K562 (cell line): ENCODE measurements at regions not wholly inside any gene's neighbourhood (a gene's known extent, or its start where the extent isn't known, plus 50 kb on each side); places are given as distances from the start of the nearest gene placed in this dataset.

Experiments
- ATAC-seq: fragments of 200-7000 bp; cut with Tn5 transposase; 3 replicates; pipeline ENCODE4 v1.9.1; 2020; ENCODE audit warnings: moderate library complexity
- BruUV-seq: library from RNA; stranded (reverse); fragments of 400-500 nt; replicated peaks from 2 replicates; lab custom pipeline; 2021; lab: Mats Ljungman, UMichigan
- CTCF ChIA-PET: fragments of 300-600 bp; formaldehyde crosslinking; extraction: SDS; loops from one replicate; lab custom pipeline; 2021; ENCODE audit warnings: low intra/inter-chr PET ratio; lab: Yijun Ruan, JAX
- POLR2A ChIA-PET: fragments of 300-600, 350-650 bp; sonication (Branson Sonifier 250); formaldehyde crosslinking; extraction: SDS; loops from one replicate; lab custom pipeline; 2021; ENCODE audit warnings: antibody characterized with exemption, inconsistent platforms; lab: Yijun Ruan, JAX
- DNase-seq, 4 experiments: peaks; one replicate each; pipeline versions ENCODE4 v3.0.0 to v3.0.0-alpha.2; 2011 to 2018; ENCODE audit warnings: low spot score in 3 of 4, mixed read lengths in 3 of 4; ENCODE audit errors: extremely low read depth in 1 of 4
- FAIRE-seq: peaks from 2 replicates; lab custom pipeline; 2011; peaks lifted over from hg19 to GRCh38; lab: Jason Lieb, UNC
- H2AFZ ChIP-seq: 2 replicates; pipeline ENCODE4 v1.6.0; 2011; ENCODE audit warnings: low read depth, low read length, control low read depth, inconsistent platforms
- H3K27ac ChIP-seq: fragments of 200-600 bp; 3 replicates; pipeline ENCODE4 v1.8.0; 2011; ENCODE audit warnings: low read depth, mild to moderate bottlenecking, control low read depth, inconsistent platforms, low read length, moderate library complexity, mixed read lengths; ENCODE audit errors: extremely low read depth
- H3K27me3 ChIP-seq, 2 experiments: fragments of 300-600 bp in 1 of 2; 2 replicates in 1 of 2; 3 replicates in 1 of 2; pipeline versions ENCODE4 v1.6.0 to v1.8.0; 2011; ENCODE audit warnings: inconsistent platforms in 2 of 2, low read length in 2 of 2, mild to moderate bottlenecking in 1 of 2, mixed read lengths in 1 of 2, moderate library complexity in 1 of 2; ENCODE audit not compliant: control insufficient read depth in 2 of 2, insufficient read depth in 2 of 2
- H3K36me3 ChIP-seq: fragments of 300-600 bp; 3 replicates; pipeline ENCODE4 v1.8.0; 2011; ENCODE audit warnings: mild to moderate bottlenecking, low read length, inconsistent platforms; ENCODE audit not compliant: control insufficient read depth, insufficient read depth
- H3K4me1 ChIP-seq, 2 experiments: fragments of 200-600 bp in 1 of 2; replicated peaks in 1 of 2; 2 replicates in 1 of 2; 3 replicates in 1 of 2; pipeline versions ENCODE4 v1.5.1 to v1.8.0; 2011; ENCODE audit warnings: inconsistent platforms in 2 of 2, low read length in 2 of 2, mild to moderate bottlenecking in 1 of 2, mixed read lengths in 1 of 2, moderate library complexity in 1 of 2; ENCODE audit not compliant: control insufficient read depth in 2 of 2, insufficient read depth in 2 of 2
- H3K4me2 ChIP-seq: 2 replicates; pipeline ENCODE4 v1.6.1; 2011; ENCODE audit warnings: low read length, control low read depth, inconsistent platforms, mixed read lengths; ENCODE audit not compliant: insufficient read depth
- H3K4me3 ChIP-seq: fragments of 200-600 bp; sonication (generic), shearing (Covaris generic); 2 replicates; pipeline ENCODE4 v1.5.1; 2016; ENCODE audit warnings: control low read depth, inconsistent platforms
- H3K79me2 ChIP-seq: fragments of 200-600 bp; 3 replicates; pipeline ENCODE4 v1.8.0; 2011; ENCODE audit warnings: low read length, inconsistent platforms; ENCODE audit not compliant: control insufficient read depth, insufficient read depth
- H3K9ac ChIP-seq, 2 experiments: 2 replicates each; pipeline versions ENCODE4 v1.6.0 to v1.6.1; 2011; ENCODE audit warnings: low read depth in 2 of 2, low read length in 2 of 2, control low read depth in 1 of 2, inconsistent platforms in 1 of 2, mild to moderate bottlenecking in 1 of 2, mixed read lengths in 1 of 2; ENCODE audit not compliant: insufficient read depth in 1 of 2
- H3K9me1 ChIP-seq: one replicate; pipeline ENCODE4 v1.6.0; 2011; ENCODE audit warnings: inconsistent platforms, mild to moderate bottlenecking, low read length, moderate library complexity; ENCODE audit not compliant: control insufficient read depth, insufficient read depth
- H3K9me3 ChIP-seq: replicated peaks from 2 replicates; pipeline ENCODE4 v1.5.1; 2011; ENCODE audit warnings: low read depth, low read length, inconsistent platforms; ENCODE audit not compliant: control insufficient read depth, insufficient read depth
- H4K20me1 ChIP-seq: replicated peaks from 2 replicates; pipeline ENCODE4 v1.6.1; 2011; ENCODE audit warnings: low read length, inconsistent platforms, mixed read lengths; ENCODE audit not compliant: control insufficient read depth, insufficient read depth
- ADNP ChIP-seq: fragments of 200-800 bp; sonication (Bioruptor generic); IDR thresholded peaks from 2 replicates; pipeline ENCODE4 v1.6.1; 2016; ENCODE audit warnings: missing genetic modification characterization, missing compliant biosample characterization
- ATF3 ChIP-seq, 2 experiments: fragments of 450-650 bp in 1 of 2; sonication (generic) in 1 of 2; formaldehyde crosslinking in 1 of 2; IDR thresholded peaks in 1 of 2; conservative IDR thresholded peaks in 1 of 2; 2 replicates each; pipeline versions ENCODE4 v1.6.1 to v1.8.1; 2016 to 2023; ENCODE audit warnings: mild to moderate bottlenecking in 2 of 2, moderate library complexity in 2 of 2, inconsistent platforms in 1 of 2, missing genetic modification reagents in 1 of 2
- E2F1 ChIP-seq: sonication (generic); formaldehyde crosslinking; IDR thresholded peaks from 2 replicates; pipeline ENCODE4 v1.8.1; 2023; ENCODE audit warnings: mild to moderate bottlenecking, missing genetic modification reagents, moderate library complexity
- FOXM1 ChIP-seq, 2 experiments: fragments of 450-650 bp in 1 of 2; sonication (generic) in 1 of 2; formaldehyde crosslinking in 1 of 2; IDR thresholded peaks; 2 replicates each; pipeline versions ENCODE4 v1.6.1 to v1.9.0; 2017 to 2022; ENCODE audit warnings: low read depth in 2 of 2, mild to moderate bottlenecking in 2 of 2, missing genetic modification reagents in 1 of 2, moderate library complexity in 1 of 2
- KDM5B ChIP-seq: fragments of 200-600 bp; sonication (generic); IDR thresholded peaks from 2 replicates; pipeline ENCODE4 v1.6.1; 2012; ENCODE audit warnings: low read depth, mild to moderate bottlenecking, moderate library complexity, low read length, control low read depth, inconsistent platforms; ENCODE audit not compliant: insufficient replicate concordance
- MAFG ChIP-seq: fragments of 450-650 bp; conservative IDR thresholded peaks from 2 replicates; pipeline ENCODE4 v1.6.1; 2016; ENCODE audit warnings: missing genetic modification characterization, missing compliant biosample characterization
- MAFK ChIP-seq: IDR thresholded peaks from 2 replicates; pipeline ENCODE4 v1.6.1; 2011; ENCODE audit warnings: low read length, improper control_type of control experiment
- MEIS2 ChIP-seq: fragments of 450-650 bp; IDR thresholded peaks from 2 replicates; pipeline ENCODE4 v1.6.1; 2014; ENCODE audit warnings: mild to moderate bottlenecking; ENCODE audit not compliant: partially characterized antibody
- MYC ChIP-seq, 2 experiments: fragments of 250-450 bp in 1 of 2; sonication (Bioruptor Pico) in 1 of 2; IDR thresholded peaks; 2 replicates each; pipeline versions ENCODE4 v1.5.1 to v1.6.1; 2012 to 2021; ENCODE audit warnings: low read depth in 2 of 2, borderline replicate concordance in 1 of 2, improper control_type of control experiment in 1 of 2, low read length in 1 of 2, mild to moderate bottlenecking in 1 of 2, moderate library complexity in 1 of 2
- NFE2L1 ChIP-seq: fragments of 450-650 bp; IDR thresholded peaks from 2 replicates; pipeline ENCODE4 v1.6.1; 2016; ENCODE audit warnings: missing genetic modification characterization, low read depth, mild to moderate bottlenecking, missing compliant biosample characterization, moderate library complexity, borderline replicate concordance
- RCOR1 ChIP-seq, 2 experiments: IDR thresholded peaks; 2 replicates each; pipeline ENCODE4 v1.6.1; 2012; ENCODE audit warnings: low read depth in 2 of 2, low read length in 2 of 2, borderline replicate concordance in 1 of 2, improper control_type of control experiment in 1 of 2
- RFX7 ChIP-seq: fragments of 250-450 bp; sonication (Bioruptor Pico); IDR thresholded peaks from 2 replicates; pipeline ENCODE4 v1.5.1; 2021; ENCODE audit warnings: mild to moderate bottlenecking
- ZNF174 ChIP-seq: fragments of 250-450 bp; sonication (Bioruptor Pico); IDR thresholded peaks from 2 replicates; pipeline ENCODE4 v1.4.0; 2020; ENCODE audit warnings: mild to moderate bottlenecking
- ZNF324 ChIP-seq: fragments of 250-450 bp; sonication (Bioruptor Pico); IDR thresholded peaks from 2 replicates; pipeline ENCODE4 v1.4.0; 2020; ENCODE audit warnings: mild to moderate bottlenecking
- ZNF586 ChIP-seq: fragments of 450-650 bp; formaldehyde crosslinking; conservative IDR thresholded peaks from 2 replicates; pipeline ENCODE4 v1.4.0; 2020; ENCODE audit warnings: mild to moderate bottlenecking, moderate library complexity
- ZNF589 ChIP-seq: fragments of 200-800 bp; sonication (Bioruptor generic); IDR thresholded peaks from 2 replicates; pipeline ENCODE4 v1.6.1; 2016; ENCODE audit warnings: low read depth, missing genetic modification characterization, missing compliant biosample characterization
- ZNF766 ChIP-seq: fragments of 200-800 bp; sonication (Bioruptor generic); conservative IDR thresholded peaks from 2 replicates; pipeline ENCODE4 v1.6.1; 2016; ENCODE audit warnings: missing genetic modification characterization, missing compliant biosample characterization
- ZNF77 ChIP-seq: fragments of 250-450 bp; sonication (Bioruptor Pico); IDR thresholded peaks from 2 replicates; pipeline ENCODE4 v1.5.0; 2020
- WGBS: fragments of 100-300 bp; shearing (Covaris generic); methylation state at CpG from one replicate; pipeline ENCODE4 v1.1.6; 2016; ENCODE audit warnings: low coverage, mixed read lengths; ENCODE audit not compliant: insufficient coverage; ENCODE audit errors: missing lambda C conversion rate; 5-methylcytosine and 5-hydroxymethylcytosine counted together
- in situ Hi-C: fragments of 300-500 bp; cut with MboI; formaldehyde crosslinking; loops from 4 replicates; pipeline ENCODE4 v1.15.0; 2018; ENCODE audit warnings: inconsistent platforms, mixed read lengths
- intact Hi-C: fragments of 100-400 bp; cut with micrococcal nuclease; formaldehyde crosslinking; loops from 2 replicates; pipeline ENCODE4 v1.14.2; 2022
- TF ChIP-seq, protein P1 (sequence below): sonication (generic); formaldehyde crosslinking; IDR thresholded peaks from 2 replicates; pipeline ENCODE4 v1.9.0; 2022; ENCODE audit warnings: mild to moderate bottlenecking, missing genetic modification reagents

- POLR2A ChIA-PET: no interaction called here
- H2AFZ ChIP-seq: no peak overlapping the region
- no peaks in the 10 kb centered on the region for H3K36me3 ChIP-seq
Measured at GRCh38 chr13:73731564-73731963, 402.6 kb downstream of the KLF12 start.

GRCh38 chr13:73730014-73730413, 404.2 kb downstream of the KLF12 start:
- no peaks in the 10 kb centered on the region for H4K20me1 ChIP-seq
- ATAC-seq (no peak), DNase-seq (no peak), FAIRE-seq (no peak)
- H3K9ac ChIP-seq: no peak overlapping the region
- no peaks in the 10 kb centered on the region for H3K27me3 ChIP-seq
- no peak overlapping the region for H3K4me3 ChIP-seq
- POLR2A ChIA-PET: no interaction called here
- H3K9me3 ChIP-seq: no peaks in the 10 kb centered on the region
- no TSS peak for BruUV-seq
- H3K27ac ChIP-seq: no peak overlapping the region
- CTCF ChIA-PET: no interaction called here
- in situ Hi-C loops (no loop called here), intact Hi-C loops (no loop called here)
- 0% methylated on average over 5 of the region's 5 CpGs for WGBS
- no peaks in the 10 kb centered on the region for H3K9me1 ChIP-seq
- H2AFZ ChIP-seq: no peak overlapping the region
- H3K4me2 ChIP-seq: no peak overlapping the region
- no peaks in the 10 kb centered on the region for H3K4me1 ChIP-seq
- no peaks in the 10 kb centered on the region for H3K79me2 ChIP-seq
- no peaks in the 10 kb centered on the region for H3K36me3 ChIP-seq
- TF ChIP-seq, protein P1, sequence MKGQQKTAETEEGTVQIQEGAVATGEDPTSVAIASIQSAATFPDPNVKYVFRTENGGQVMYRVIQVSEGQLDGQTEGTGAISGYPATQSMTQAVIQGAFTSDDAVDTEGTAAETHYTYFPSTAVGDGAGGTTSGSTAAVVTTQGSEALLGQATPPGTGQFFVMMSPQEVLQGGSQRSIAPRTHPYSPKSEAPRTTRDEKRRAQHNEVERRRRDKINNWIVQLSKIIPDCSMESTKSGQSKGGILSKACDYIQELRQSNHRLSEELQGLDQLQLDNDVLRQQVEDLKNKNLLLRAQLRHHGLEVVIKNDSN: no peak
- TF ChIP-seq ZNF77 (no peak), FOXM1 (IDR thresholded peaks at IDR 0.05; ENCODE audit: low read depth) (no peak), FOXM1 (CRISPR knock-in tag; IDR thresholded peaks at IDR 0.05; ENCODE audit: low read depth) (no peak), MEIS2 (no peak), NFE2L1 (tag) (no peak), ATF3 (IDR thresholded peaks at IDR 0.05) (no peak), ATF3 (CRISPR knock-in tag; conservative IDR thresholded peaks at IDR 0.05) (no peak), E2F1 (no peak), ZNF589 (CRISPR knock-in tag) (no peak), ADNP (tag) (no peak), ZNF586 (no peak)

More at GRCh38 chr13:73731564-73731963, 402.6 kb downstream of the KLF12 start:
- Histone ChIP-seq H3K9me1 (no peaks in the 10 kb centered on the region), H3K9ac (no peak overlapping the region), H3K27me3 (no peaks in the 10 kb centered on the region)
- CTCF ChIA-PET: no interaction called here
- DNase-seq: no peak
- in situ Hi-C loops: no loop called here
- no peak for TF ChIP-seq ZNF766 (CRISPR knock-in tag)
- TF ChIP-seq ZNF174 (CRISPR knock-in tag): no peak
- TF ChIP-seq MAFG (tag): no peak
- no peak for TF ChIP-seq MYC (IDR thresholded peaks at IDR 0.05; ENCODE audit: low read depth, low read length)
- no peak for TF ChIP-seq MYC (CRISPR knock-in tag; IDR thresholded peaks at IDR 0.05; ENCODE audit: borderline replicate concordance, low read depth)
- TF ChIP-seq MAFK: no peak
- no peak for TF ChIP-seq RFX7 (CRISPR knock-in tag)
- no peak for TF ChIP-seq ZNF324 (CRISPR knock-in tag)
- TF ChIP-seq KDM5B: no peak
- TF ChIP-seq RCOR1 (IDR thresholded peaks at IDR 0.05; ENCODE audit: borderline replicate concordance in 1 of 2, low read depth in 2 of 2, low read length in 2 of 2): no peak
- TF ChIP-seq, all 486 proteins: peak for 0
- Histone ChIP-seq H3K4me3 (no peak overlapping the region), H3K9me3 (no peaks in the 10 kb centered on the region), H3K27ac (no peak overlapping the region), H3K4me2 (no peak overlapping the region), H3K4me1 (no peaks in the 10 kb centered on the region), H3K79me2 (no peaks in the 10 kb centered on the region), H4K20me1 (no peaks in the 10 kb centered on the region)
- ATAC-seq (no peak), FAIRE-seq (no peak)
- BruUV-seq: no TSS peak
- intact Hi-C loops: no loop called here
